NCI-H146 treated with DMSO at 0.1 percent for 48 hours (cell line): ENCODE measurements at regions not wholly inside any gene's neighbourhood (a gene's known extent, or its start where the extent isn't known, plus 50 kb on each side); places are given as distances from the start of the nearest gene placed in this dataset.
"Not testable (repeated sequence)": the region's sequence is repeated elsewhere in the genome, so short reads cannot be mapped to it uniquely, and the experiment has no call there.

Experiments used
- DNase-seq: peaks from one replicate; lab custom pipeline; 2025; ENCODE audit not compliant: unreplicated experiment; lab: John Stamatoyannopoulos, UW

- no peak for DNase-seq
Measured at GRCh38 chr12:82300611-82301010, 57.6 kb downstream of the CCDC59 start.

GRCh38 chr12:82299319-82300025 lies 58.7 kb downstream of the CCDC59 start:
- DNase-seq = no peak

GRCh38 chr12:82290415-82290814 lies 67.8 kb downstream of the CCDC59 start:
- DNase-seq = no peak

- not testable (repeated sequence) for DNase-seq
Measured at GRCh38 chr12:82281335-82281734, 76.9 kb downstream of the CCDC59 start.

GRCh38 chr12:82279536-82280058 lies 78.6 kb downstream of the CCDC59 start:
- DNase-seq = peak; percentile 27

- no peak for DNase-seq
Measured at GRCh38 chr12:82277582-82277981, 80.6 kb downstream of the CCDC59 start.

GRCh38 chr12:82242729-82243128 lies 115.5 kb downstream of the CCDC59 start:
- DNase-seq = no peak

GRCh38 chr12:82225871-82226270 lies 132.3 kb downstream of the CCDC59 start:
- DNase-seq = no peak

- DNase-seq = no peak
Measured at GRCh38 chr12:82223426-82223825, 134.8 kb downstream of the CCDC59 start.

GRCh38 chr12:82216475-82216874 lies 141.7 kb downstream of the CCDC59 start:
- no peak for DNase-seq

- no peak for DNase-seq
Measured at GRCh38 chr12:82213761-82214160, 144.4 kb downstream of the CCDC59 start.

- no peak for DNase-seq
Measured at GRCh38 chr12:82210882-82211281, 147.3 kb downstream of the CCDC59 start.

- DNase-seq = no peak
Measured at GRCh38 chr12:82209533-82209932, 148.7 kb downstream of the CCDC59 start.

GRCh38 chr12:82207556-82207955 lies 150.6 kb downstream of the CCDC59 start:
- no peak for DNase-seq

- no peak for DNase-seq
Measured at GRCh38 chr12:82203086-82203485, 155.1 kb downstream of the CCDC59 start.

GRCh38 chr12:82187595-82187994 lies 170.6 kb downstream of the CCDC59 start:
- no peak for DNase-seq

GRCh38 chr12:82187011-82187410 lies 171.2 kb downstream of the CCDC59 start:
- no peak for DNase-seq

GRCh38 chr12:82186282-82186681 lies 171.9 kb downstream of the CCDC59 start:
- DNase-seq = no peak

GRCh38 chr12:82184844-82185243 lies 173.3 kb downstream of the CCDC59 start:
- no peak for DNase-seq

- no peak for DNase-seq
Measured at GRCh38 chr12:82182601-82183190, 175.5 kb downstream of the CCDC59 start.

- DNase-seq = peak; percentile 18
Measured at GRCh38 chr12:82176761-82177490, 181.3 kb downstream of the CCDC59 start.

- DNase-seq = no peak
Measured at GRCh38 chr12:82176026-82176425, 182.2 kb downstream of the CCDC59 start.
